Activated CD4-positive, CD25-positive, alpha-beta regulatory T cell treated with anti-CD3 and anti-CD28 coated beads, Interleukin-2, amount 50 U/mL, for 24 hours (primary cell): ENCODE measurements at regions not wholly inside any gene's neighbourhood (a gene's known extent, or its start where the extent isn't known, plus 50 kb on each side); places are given as distances from the start of the nearest gene placed in this dataset.

ENCODE experiments used
- ATAC-seq, 2 donors: fragments of 150-1000 bp; cut with Tn5 transposase; one replicate each; pipeline ENCODE4 v1.10.0; 2021; ENCODE audit warnings: mild to moderate bottlenecking in 1 of 2, moderate library complexity in 1 of 2

- ATAC-seq = no peak
Observed at GRCh38 chr20:17856837-17857605, 111.6 kb downstream of the SNX5 start.

DNA sequence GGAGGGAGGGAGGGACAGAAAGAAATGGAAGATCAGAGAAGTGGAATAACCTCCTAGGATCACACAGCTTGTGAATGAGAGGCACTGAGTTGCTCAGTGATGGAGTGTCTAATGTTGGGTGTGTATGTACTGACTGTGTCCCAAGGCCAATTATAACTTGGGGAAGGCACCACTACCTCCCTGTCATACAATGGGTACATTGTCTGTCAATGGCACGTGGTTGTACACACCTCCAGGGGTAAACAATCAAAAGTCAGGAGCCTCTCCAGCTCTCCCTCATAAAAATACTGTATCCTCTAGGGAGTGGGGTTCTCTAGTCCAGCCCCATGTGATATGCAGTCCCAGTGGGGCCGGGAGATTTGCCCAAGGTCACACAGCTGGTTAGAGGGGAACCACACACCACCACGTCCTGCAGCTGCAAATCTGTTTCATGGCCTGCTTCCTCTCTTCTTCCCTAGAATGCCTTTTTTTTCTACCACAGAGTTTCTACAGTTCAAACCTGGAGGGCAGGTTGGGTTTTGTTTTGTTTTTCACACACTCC lies 112.5 kb downstream of the SNX5 start:
- peak; percentile 35 to 55 for ATAC-seq

- no peak for ATAC-seq
Observed at GRCh38 chr20:17854307-17854903, 114.2 kb downstream of the SNX5 start.

DNA sequence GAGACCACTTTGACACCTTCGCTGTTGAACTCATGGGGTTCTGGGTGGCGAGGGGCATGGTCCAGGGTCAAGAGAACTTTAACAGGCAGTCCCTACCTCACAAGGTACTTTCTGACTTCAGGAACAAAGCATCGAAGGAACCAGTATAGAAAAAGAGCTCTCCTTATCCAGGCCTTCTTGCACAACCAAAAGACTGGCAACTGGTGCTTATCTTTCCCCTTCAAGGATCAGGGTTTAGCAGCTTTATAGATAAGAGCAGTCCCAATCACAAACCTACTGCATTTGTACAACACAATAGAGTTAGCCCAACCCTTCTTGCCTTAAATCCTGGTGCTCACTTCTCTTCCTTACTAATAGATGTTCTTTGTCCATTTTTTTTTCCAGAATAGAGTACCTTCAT lies 116.3 kb downstream of the SNX5 start:
- ATAC-seq = no peak

DNA sequence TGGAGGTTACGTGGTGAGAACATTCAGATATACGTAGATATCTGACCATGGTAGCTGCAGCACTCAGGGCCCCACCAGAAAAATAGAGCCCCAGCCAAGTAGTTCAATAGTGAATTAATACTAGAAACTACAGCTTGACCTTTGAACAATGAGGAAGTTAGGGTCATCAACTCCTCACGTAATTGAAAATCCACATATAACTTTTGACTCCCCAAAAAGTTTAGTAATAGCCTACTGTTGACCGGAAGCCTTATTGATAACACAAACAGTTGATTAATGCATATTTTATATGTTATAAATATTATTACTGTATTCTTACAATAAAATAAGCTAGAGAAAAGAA lies 117.9 kb downstream of the SNX5 start:
- no peak for ATAC-seq

DNA sequence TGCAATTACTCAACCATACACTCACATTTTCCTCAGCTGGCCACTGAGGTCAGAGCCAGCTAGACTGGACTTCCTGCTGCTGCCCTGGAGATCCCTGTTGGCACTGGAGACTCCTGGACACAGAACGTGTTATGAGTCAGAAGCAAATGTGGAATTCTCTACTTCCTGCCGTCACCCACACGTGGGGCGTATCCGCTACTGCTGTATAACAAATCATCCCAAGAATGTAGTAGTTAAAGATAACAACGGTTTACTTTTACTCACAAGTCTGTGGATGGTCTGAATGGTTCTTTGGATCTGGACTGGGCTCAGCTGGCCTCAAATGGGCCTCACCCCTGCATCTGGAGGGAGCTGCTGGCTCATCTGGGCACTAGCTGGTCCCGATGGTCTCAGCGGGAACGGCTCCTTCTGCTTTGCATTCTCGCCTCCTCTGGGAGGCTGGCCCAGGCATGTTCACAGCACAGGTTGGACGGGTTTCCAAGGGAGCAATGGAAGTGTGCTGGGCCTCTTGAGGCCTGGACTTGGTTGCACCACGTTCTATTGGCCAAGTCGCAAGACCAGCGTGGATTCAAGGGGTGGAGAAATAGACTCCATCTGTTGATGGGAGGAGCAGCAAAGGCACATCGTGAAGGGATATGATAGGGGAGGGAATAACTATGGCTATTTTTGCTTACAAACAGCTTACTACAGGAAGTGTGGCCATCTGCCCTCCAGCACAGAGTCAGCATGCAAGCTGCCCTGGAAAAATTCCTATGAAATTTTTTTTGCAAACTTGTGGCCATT lies 118.5 kb downstream of the SNX5 start:
- no peak for ATAC-seq

- no peak for ATAC-seq
Observed at GRCh38 chr20:17849138-17849900, 119.3 kb downstream of the SNX5 start.

DNA sequence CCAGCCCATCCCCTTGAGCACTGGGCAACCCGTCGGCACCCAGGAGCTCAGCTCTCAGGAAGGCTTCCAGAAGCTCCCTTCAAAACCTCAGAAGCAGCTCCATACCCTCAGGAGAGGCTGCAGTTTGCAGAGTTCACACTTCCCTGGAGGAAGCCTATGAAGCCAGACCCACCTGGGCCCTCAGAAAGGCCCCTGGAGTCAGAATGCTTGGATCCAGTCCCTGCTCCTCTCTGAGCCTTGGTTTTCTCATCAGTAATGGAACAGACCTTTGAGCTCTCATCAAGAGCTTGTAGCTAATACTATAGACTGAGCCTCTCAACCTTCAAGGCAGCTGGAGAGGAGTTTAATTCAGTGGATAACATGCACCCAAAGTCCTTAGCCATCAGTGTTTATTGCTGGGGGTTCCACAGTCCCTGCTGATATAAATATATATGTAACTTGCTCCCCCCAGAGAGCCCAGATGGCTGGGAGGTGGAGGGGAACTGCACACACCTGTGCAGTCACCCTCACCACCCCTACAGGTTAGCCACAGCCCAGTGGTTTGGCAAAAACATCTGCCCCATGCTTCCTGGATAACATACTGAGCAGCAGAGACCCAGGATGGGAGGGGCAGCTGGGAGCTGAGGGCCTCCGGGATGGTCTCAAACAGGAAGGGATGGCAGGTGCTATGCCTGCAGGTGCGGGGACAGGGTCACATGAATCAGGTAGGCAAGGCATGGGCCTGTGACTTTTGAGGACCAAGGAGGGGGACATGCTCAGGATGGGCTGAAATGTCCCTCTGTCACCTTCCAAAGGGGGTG lies 120.1 kb downstream of the SNX5 start:
- no peak for ATAC-seq

DNA sequence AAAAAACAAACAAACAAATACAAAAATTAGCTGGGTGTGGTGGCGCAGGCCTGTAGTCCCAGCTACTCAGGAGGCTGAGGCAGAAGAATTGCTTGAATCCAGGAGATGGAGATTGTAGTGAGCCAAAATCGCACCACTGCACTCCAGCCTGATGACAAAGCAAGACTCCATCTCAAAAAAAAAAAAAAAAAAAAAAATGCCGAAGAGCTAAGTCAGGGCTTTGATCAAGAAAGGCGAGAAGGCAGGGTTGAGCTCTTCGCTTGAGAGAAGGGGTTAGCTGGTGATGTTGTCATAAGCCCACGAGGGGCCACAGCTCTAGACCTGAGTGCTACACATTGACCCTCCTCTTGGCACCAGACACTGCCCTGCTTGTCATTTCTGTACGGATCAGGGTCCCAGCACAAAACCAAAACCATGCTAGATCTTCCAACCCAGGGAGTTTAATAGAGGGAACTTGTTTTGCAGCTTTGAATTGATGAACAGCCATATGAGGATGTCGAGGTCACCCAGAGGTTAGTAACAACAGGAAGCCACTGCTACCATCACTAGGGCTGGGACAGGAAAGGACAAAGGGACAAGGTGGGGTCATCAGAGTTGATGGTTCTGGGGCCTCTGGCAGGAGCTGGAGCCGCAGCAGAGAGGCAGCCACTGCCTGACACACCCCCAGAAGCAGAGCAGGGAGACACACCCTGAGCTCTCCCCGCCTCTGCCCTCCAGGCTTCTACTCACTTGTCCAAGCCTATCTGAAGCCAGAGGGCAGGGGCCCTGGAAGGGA lies 122.7 kb downstream of the SNX5 start:
- ATAC-seq = no peak

- ATAC-seq = no peak
Observed at GRCh38 chr20:17844549-17845298, 123.9 kb downstream of the SNX5 start.

DNA sequence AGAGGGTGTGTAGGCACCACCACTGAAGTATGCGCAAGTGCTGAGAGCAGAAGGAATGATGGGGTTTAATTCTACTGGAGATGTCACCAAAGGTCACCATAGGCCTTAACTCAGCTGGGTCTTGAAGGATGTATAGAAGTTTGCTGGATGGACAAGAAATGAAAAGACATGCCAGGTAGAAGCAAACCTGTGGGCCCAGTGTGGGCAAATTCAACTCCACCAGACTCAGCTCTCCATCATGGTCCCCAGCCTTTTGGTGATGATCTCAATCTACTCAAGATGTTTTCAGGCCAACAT lies 124.5 kb downstream of the SNX5 start:
- no peak for ATAC-seq

DNA sequence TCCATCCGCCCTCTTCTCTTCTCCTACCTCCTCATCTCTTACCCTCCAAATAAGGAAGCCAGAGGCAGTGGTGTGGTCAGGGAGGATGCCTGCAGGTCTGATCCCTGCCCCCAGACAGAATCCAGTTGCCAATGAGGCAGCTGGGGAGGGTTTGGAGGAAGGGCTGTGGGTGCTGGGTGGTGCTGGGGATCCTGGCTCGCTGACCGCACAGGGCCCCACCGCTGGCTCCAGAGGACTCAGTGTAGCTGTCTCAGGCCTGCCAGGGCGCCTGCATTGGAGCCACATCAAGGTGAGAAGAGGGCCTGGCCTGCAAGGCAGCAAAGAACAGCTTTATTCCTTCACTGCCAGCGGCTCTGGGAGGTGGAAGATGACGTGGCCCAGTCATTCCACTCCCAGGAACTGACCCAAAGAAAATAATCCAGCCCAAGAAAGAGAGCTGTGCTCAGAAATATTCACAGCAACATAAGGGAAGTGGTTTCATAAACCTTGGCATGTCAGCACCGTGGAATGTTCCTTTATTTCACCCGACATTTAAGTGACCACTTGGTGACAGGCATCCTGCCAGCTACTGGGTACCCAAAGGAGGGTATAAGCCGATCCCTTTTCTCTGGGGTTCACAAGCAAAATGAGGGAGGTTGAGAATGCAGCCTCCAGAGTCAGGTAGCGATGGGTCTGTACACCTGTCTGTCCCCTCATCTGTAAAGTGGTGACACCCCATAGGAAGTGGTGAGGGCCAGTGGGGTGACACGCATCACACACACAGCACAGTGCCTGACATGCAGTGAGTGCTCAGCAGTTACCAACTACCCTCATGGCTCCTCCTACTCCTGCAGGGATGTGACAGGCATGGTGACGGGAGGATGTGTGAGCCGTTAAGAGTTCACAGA lies 125.1 kb downstream of the SNX5 start:
- ATAC-seq = peak; percentile 48 to 71

- ATAC-seq = no peak
Observed at GRCh38 chr20:17841751-17842215, 126.8 kb downstream of the SNX5 start.

GRCh38 chr20:17840423-17840822 lies 128.2 kb downstream of the SNX5 start:
- ATAC-seq = no peak

DNA sequence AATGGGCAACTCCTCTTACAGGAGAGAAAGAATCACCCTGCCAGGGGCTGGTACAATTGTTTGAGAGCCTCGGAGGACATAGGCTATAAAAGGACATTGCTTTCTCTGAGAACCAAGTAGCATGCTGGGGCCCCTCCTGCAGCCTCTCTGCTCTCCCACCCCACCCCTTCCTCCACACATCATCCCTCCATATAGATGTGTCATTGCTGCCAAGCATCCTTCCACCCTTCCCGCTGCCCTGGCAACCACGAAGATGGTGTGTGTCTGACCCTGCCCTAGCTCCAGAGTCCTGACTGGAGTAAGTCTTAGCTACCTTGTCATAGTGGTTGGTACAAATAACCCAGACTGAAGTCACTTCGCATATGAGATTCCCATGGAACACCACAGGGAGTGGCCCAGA lies 129.7 kb downstream of the SNX5 start:
- no peak for ATAC-seq

GRCh38 chr20:17837179-17837578 lies 131.4 kb downstream of the SNX5 start:
- ATAC-seq = no peak

DNA sequence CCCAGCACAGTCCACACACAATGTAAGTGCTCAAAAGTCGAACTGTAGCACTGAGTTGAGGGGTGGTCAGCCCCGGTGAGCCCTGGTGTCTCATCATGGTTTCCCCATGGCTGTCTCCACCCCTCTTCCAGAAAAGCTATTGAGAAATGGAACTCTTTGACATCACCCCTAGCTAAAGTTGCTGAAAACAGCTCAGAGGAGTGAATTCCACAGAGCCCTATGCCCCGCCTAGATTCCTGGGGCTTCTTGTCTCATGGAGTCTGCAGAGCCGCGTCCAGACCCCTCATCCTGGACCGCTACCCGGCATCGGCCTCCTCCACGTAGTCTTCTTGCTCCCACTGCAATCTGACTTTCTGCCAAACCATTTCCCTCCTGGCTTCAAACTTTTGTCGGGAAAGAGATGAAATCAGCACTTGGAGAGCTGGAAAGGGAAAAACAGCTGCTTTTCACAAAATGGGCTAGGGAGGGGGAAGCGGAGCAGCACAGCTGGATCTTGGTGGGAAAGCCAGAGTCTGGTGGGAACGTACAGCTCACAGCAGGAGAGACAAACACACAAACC lies 132.2 kb downstream of the SNX5 start:
- no peak for ATAC-seq

GRCh38 chr20:17835934-17836300 lies 132.7 kb downstream of the SNX5 start:
- ATAC-seq = no peak

DNA sequence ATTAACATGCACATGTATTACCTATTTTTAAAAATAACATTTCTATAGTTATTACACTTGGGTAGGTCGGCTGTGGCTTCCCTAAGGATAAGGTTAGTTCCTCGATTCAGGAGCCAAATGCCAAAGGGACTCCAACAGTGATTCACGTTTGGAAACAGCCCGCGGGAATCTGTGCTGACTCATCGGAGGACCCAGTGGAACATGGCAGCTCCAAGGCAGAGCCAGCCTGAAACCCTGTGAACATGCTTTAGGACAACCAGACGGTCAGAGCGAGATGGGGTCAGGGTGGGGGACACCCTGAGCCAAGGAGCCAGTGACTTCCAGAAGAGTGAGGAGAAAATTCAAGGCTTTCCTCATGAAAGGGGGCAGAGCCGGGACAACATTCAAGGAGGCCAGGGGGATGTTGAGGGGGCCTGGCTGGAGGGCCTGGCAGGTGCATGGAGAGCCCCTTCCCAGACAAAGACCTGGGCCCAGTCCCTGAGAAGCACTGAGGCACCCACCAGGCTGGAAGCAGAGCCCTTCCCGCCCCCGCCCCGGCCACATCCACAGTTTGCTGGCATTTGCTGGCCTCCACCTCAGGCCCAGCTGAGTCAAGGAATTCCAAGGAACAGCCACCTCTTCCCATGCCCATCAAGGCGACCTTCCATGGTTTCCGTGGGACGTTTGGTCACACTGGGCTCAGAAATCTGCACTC lies 133.2 kb downstream of the SNX5 start:
- ATAC-seq = no peak
